ENCODE measurements at regions not wholly inside any gene's neighbourhood (a gene's known extent, or its start where the extent isn't known, plus 50 kb on each side); places are given as distances from the start of the nearest gene placed in this dataset.
A peak's percentile ranks its signal among the peaks of the same experiment; 100 is the strongest.

- no CpG with 5 or more reads among the region's 4 CpGs for WGBS (ENCODE audit: extremely low coverage, insufficient coverage, low lambda C conversion rate)
- Histone ChIP-seq H3K79me2 (ENCODE audit: control insufficient read depth, insufficient read depth, low read length) (no peaks in the 10 kb centered on the region), H3K4me2 (ENCODE audit: low read length) (no peak overlapping the region), H2AK5ac (ENCODE audit: low read length) (no peak overlapping the region), H3K23ac (ENCODE audit: low read length) (no peak overlapping the region), H3K56ac (ENCODE audit: low read length) (no peak overlapping the region), H2BK5ac (ENCODE audit: low read length) (no peak overlapping the region), H3K9ac (ENCODE audit: low read length) (no peak overlapping the region), H3K27ac (ENCODE audit: low read depth, low read length) (no peak overlapping the region), H3K4me3 (ENCODE audit: low read length) (no peak overlapping the region), H3K4ac (ENCODE audit: low read depth, low read length) (no peak overlapping the region), H3K18ac (ENCODE audit: low read length) (no peak overlapping the region), H3K4me1 (ENCODE audit: control insufficient read depth, low read depth, low read length) (no peaks in the 10 kb centered on the region), H3K79me1 (ENCODE audit: low read length) (no peaks in the 10 kb centered on the region), H2BK120ac (ENCODE audit: low read depth, low read length) (no peak overlapping the region), H2BK15ac (replicated peaks; ENCODE audit: low read depth) (no peak overlapping the region), H3K36me3 (ENCODE audit: control insufficient read depth, insufficient read depth, low read length) (no peaks in the 10 kb centered on the region), H4K5ac (ENCODE audit: low read length) (no peak overlapping the region), H3K27me3 (ENCODE audit: insufficient read depth, low read length, poor library complexity) (no peaks in the 10 kb centered on the region), H4K8ac (ENCODE audit: low read depth, low read length) (no peak overlapping the region)
- DNase-seq, result no peak
Measured at GRCh38 chr3:163946785-163947184, 1131.5 kb downstream of the SI start.

GRCh38 chr3:163943664-163944063 is 1134.6 kb downstream of the SI start:
- H3K4me2 ChIP-seq (ENCODE audit: low read length), result no peak overlapping the region
- no peak overlapping the region for H3K23ac ChIP-seq (ENCODE audit: low read length)
- no peak overlapping the region for H2AK5ac ChIP-seq (ENCODE audit: low read length)
- H4K5ac ChIP-seq (ENCODE audit: low read length), result no peak overlapping the region
- no peak overlapping the region for H3K4me3 ChIP-seq (ENCODE audit: low read length)
- H3K79me2 ChIP-seq (ENCODE audit: control insufficient read depth, insufficient read depth, low read length), result no peaks in the 10 kb centered on the region
- no peaks in the 10 kb centered on the region for H3K79me1 ChIP-seq (ENCODE audit: low read length)
- H3K27ac ChIP-seq (ENCODE audit: low read depth, low read length), result no peak overlapping the region
- no peak overlapping the region for H2BK15ac ChIP-seq (replicated peaks; ENCODE audit: low read depth)
- no peak overlapping the region for H3K56ac ChIP-seq (ENCODE audit: low read length)
- H3K9ac ChIP-seq (ENCODE audit: low read length), result no peak overlapping the region
- no peaks in the 10 kb centered on the region for H3K4me1 ChIP-seq (ENCODE audit: control insufficient read depth, low read depth, low read length)
- H2BK5ac ChIP-seq (ENCODE audit: low read length), result no peak overlapping the region
- WGBS (ENCODE audit: extremely low coverage, insufficient coverage, low lambda C conversion rate), result no CpG with 5 or more reads among the region's 1 CpG
- no peaks in the 10 kb centered on the region for H3K36me3 ChIP-seq (ENCODE audit: control insufficient read depth, insufficient read depth, low read length)
- H3K4ac ChIP-seq (ENCODE audit: low read depth, low read length), result no peak overlapping the region
- no peaks in the 10 kb centered on the region for H3K27me3 ChIP-seq (ENCODE audit: insufficient read depth, low read length, poor library complexity)
- H3K18ac ChIP-seq (ENCODE audit: low read length), result no peak overlapping the region
- no peak overlapping the region for H4K8ac ChIP-seq (ENCODE audit: low read depth, low read length)
- DNase-seq, result no peak
- H2BK120ac ChIP-seq (ENCODE audit: low read depth, low read length), result no peak overlapping the region

- no CpG with 5 or more reads among the region's 3 CpGs for WGBS (ENCODE audit: extremely low coverage, insufficient coverage, low lambda C conversion rate)
Measured at GRCh38 chr3:163939926-163940325, 1138.4 kb downstream of the SI start.

GRCh38 chr3:163936543-163936942 is 1141.8 kb downstream of the SI start:
- no CpG with 5 or more reads among the region's 1 CpG for WGBS (ENCODE audit: extremely low coverage, insufficient coverage, low lambda C conversion rate)
- H2BK120ac ChIP-seq (ENCODE audit: low read depth, low read length), result no peak overlapping the region
- H3K36me3 ChIP-seq (ENCODE audit: control insufficient read depth, insufficient read depth, low read length), result no peaks in the 10 kb centered on the region
- no peak overlapping the region for H2BK15ac ChIP-seq (replicated peaks; ENCODE audit: low read depth)
- no peaks in the 10 kb centered on the region for H3K27me3 ChIP-seq (ENCODE audit: insufficient read depth, low read length, poor library complexity)
- DNase-seq, result no peak
- no peaks in the 10 kb centered on the region for H3K79me1 ChIP-seq (ENCODE audit: low read length)
- H3K18ac ChIP-seq (ENCODE audit: low read length), result no peak overlapping the region
- H3K9ac ChIP-seq (ENCODE audit: low read length), result no peak overlapping the region
- no peak overlapping the region for H3K4me2 ChIP-seq (ENCODE audit: low read length)
- H3K79me2 ChIP-seq (ENCODE audit: control insufficient read depth, insufficient read depth, low read length), result no peaks in the 10 kb centered on the region
- H3K27ac ChIP-seq (ENCODE audit: low read depth, low read length), result no peak overlapping the region
- no peak overlapping the region for H4K8ac ChIP-seq (ENCODE audit: low read depth, low read length)
- no peak overlapping the region for H3K4me3 ChIP-seq (ENCODE audit: low read length)
- H3K4me1 ChIP-seq (ENCODE audit: control insufficient read depth, low read depth, low read length), result no peaks in the 10 kb centered on the region
- H3K23ac ChIP-seq (ENCODE audit: low read length), result no peak overlapping the region
- no peak overlapping the region for H2BK5ac ChIP-seq (ENCODE audit: low read length)
- H4K5ac ChIP-seq (ENCODE audit: low read length), result no peak overlapping the region
- H2AK5ac ChIP-seq (ENCODE audit: low read length), result no peak overlapping the region
- H3K4ac ChIP-seq (ENCODE audit: low read depth, low read length), result no peak overlapping the region
- no peak overlapping the region for H3K56ac ChIP-seq (ENCODE audit: low read length)

More at GRCh38 chr3:163939926-163940325, 1138.4 kb downstream of the SI start:
- no peak overlapping the region for H3K23ac ChIP-seq (ENCODE audit: low read length)
- no peak overlapping the region for H3K9ac ChIP-seq (ENCODE audit: low read length)
- H3K79me1 ChIP-seq (ENCODE audit: low read length), result no peaks in the 10 kb centered on the region
- peak; percentile 39 for DNase-seq
- no peak overlapping the region for H3K4me3 ChIP-seq (ENCODE audit: low read length)
- H4K5ac ChIP-seq (ENCODE audit: low read length), result no peak overlapping the region
- H3K79me2 ChIP-seq (ENCODE audit: control insufficient read depth, insufficient read depth, low read length), result no peaks in the 10 kb centered on the region
- no peak overlapping the region for H3K4ac ChIP-seq (ENCODE audit: low read depth, low read length)
- no peak overlapping the region for H3K4me2 ChIP-seq (ENCODE audit: low read length)
- no peaks in the 10 kb centered on the region for H3K4me1 ChIP-seq (ENCODE audit: control insufficient read depth, low read depth, low read length)
- no peak overlapping the region for H3K18ac ChIP-seq (ENCODE audit: low read length)
- no peak overlapping the region for H2AK5ac ChIP-seq (ENCODE audit: low read length)
- no peaks in the 10 kb centered on the region for H3K27me3 ChIP-seq (ENCODE audit: insufficient read depth, low read length, poor library complexity)
- H2BK15ac ChIP-seq (replicated peaks; ENCODE audit: low read depth), result no peak overlapping the region
- H2BK120ac ChIP-seq (ENCODE audit: low read depth, low read length), result no peak overlapping the region
- H3K56ac ChIP-seq (ENCODE audit: low read length), result no peak overlapping the region
- H4K8ac ChIP-seq (ENCODE audit: low read depth, low read length), result no peak overlapping the region
- no peaks in the 10 kb centered on the region for H3K36me3 ChIP-seq (ENCODE audit: control insufficient read depth, insufficient read depth, low read length)
- H2BK5ac ChIP-seq (ENCODE audit: low read length), result no peak overlapping the region
- H3K27ac ChIP-seq (ENCODE audit: low read depth, low read length), result no peak overlapping the region

- DNase-seq, result no peak
- Histone ChIP-seq H2BK120ac (ENCODE audit: low read depth, low read length) (no peak overlapping the region), H3K23ac (ENCODE audit: low read length) (no peak overlapping the region), H3K36me3 (ENCODE audit: control insufficient read depth, insufficient read depth, low read length) (no peaks in the 10 kb centered on the region), H4K8ac (ENCODE audit: low read depth, low read length) (no peak overlapping the region), H3K4me2 (ENCODE audit: low read length) (no peak overlapping the region), H2BK5ac (ENCODE audit: low read length) (no peak overlapping the region), H3K27me3 (ENCODE audit: insufficient read depth, low read length, poor library complexity) (no peaks in the 10 kb centered on the region), H4K5ac (ENCODE audit: low read length) (no peak overlapping the region), H3K4me3 (ENCODE audit: low read length) (no peak overlapping the region), H3K4me1 (ENCODE audit: control insufficient read depth, low read depth, low read length) (no peaks in the 10 kb centered on the region), H3K56ac (ENCODE audit: low read length) (no peak overlapping the region), H3K27ac (ENCODE audit: low read depth, low read length) (no peak overlapping the region), H3K79me1 (ENCODE audit: low read length) (no peaks in the 10 kb centered on the region), H3K18ac (ENCODE audit: low read length) (no peak overlapping the region), H3K4ac (ENCODE audit: low read depth, low read length) (no peak overlapping the region), H3K79me2 (ENCODE audit: control insufficient read depth, insufficient read depth, low read length) (no peaks in the 10 kb centered on the region), H2BK15ac (replicated peaks; ENCODE audit: low read depth) (no peak overlapping the region), H3K9ac (ENCODE audit: low read length) (no peak overlapping the region), H2AK5ac (ENCODE audit: low read length) (no peak overlapping the region)
- WGBS (ENCODE audit: extremely low coverage, insufficient coverage, low lambda C conversion rate), result no CpG with 5 or more reads among the region's 3 CpGs
Measured at GRCh38 chr3:163935411-163935810, 1142.9 kb downstream of the SI start.

GRCh38 chr3:163929069-163929652 is 1149.1 kb downstream of the SI start:
- H3K56ac ChIP-seq (ENCODE audit: low read length), result no peak overlapping the region
- no peak overlapping the region for H3K4ac ChIP-seq (ENCODE audit: low read depth, low read length)
- no peak overlapping the region for H3K27ac ChIP-seq (ENCODE audit: low read depth, low read length)
- no peaks in the 10 kb centered on the region for H3K79me2 ChIP-seq (ENCODE audit: control insufficient read depth, insufficient read depth, low read length)
- H3K4me2 ChIP-seq (ENCODE audit: low read length), result no peak overlapping the region
- no peak overlapping the region for H3K4me3 ChIP-seq (ENCODE audit: low read length)
- H2BK15ac ChIP-seq (replicated peaks; ENCODE audit: low read depth), result no peak overlapping the region
- H3K79me1 ChIP-seq (ENCODE audit: low read length), result no peaks in the 10 kb centered on the region
- H4K8ac ChIP-seq (ENCODE audit: low read depth, low read length), result no peak overlapping the region
- no peak overlapping the region for H3K9ac ChIP-seq (ENCODE audit: low read length)
- no peak overlapping the region for H4K5ac ChIP-seq (ENCODE audit: low read length)
- no peaks in the 10 kb centered on the region for H3K36me3 ChIP-seq (ENCODE audit: control insufficient read depth, insufficient read depth, low read length)
- H3K4me1 ChIP-seq (ENCODE audit: control insufficient read depth, low read depth, low read length), result no peaks in the 10 kb centered on the region
- no CpG with 5 or more reads among the region's 2 CpGs for WGBS (ENCODE audit: extremely low coverage, insufficient coverage, low lambda C conversion rate)
- H3K27me3 ChIP-seq (ENCODE audit: insufficient read depth, low read length, poor library complexity), result no peaks in the 10 kb centered on the region
- H2BK5ac ChIP-seq (ENCODE audit: low read length), result no peak overlapping the region
- no peak overlapping the region for H3K18ac ChIP-seq (ENCODE audit: low read length)
- DNase-seq, result no peak
- no peak overlapping the region for H3K23ac ChIP-seq (ENCODE audit: low read length)
- no peak overlapping the region for H2AK5ac ChIP-seq (ENCODE audit: low read length)
- H2BK120ac ChIP-seq (ENCODE audit: low read depth, low read length), result no peak overlapping the region

Measured in mesendoderm (in vitro differentiated cells).